PFSK-1 (cell line): ENCODE measurements at regions not wholly inside any gene's neighbourhood (a gene's known extent, or its start where the extent isn't known, plus 50 kb on each side); places are given as distances from the start of the nearest gene placed in this dataset.

Source experiments
- FOXP2 ChIP-seq: optimal IDR thresholded peaks from 2 replicates; pipeline ENCODE3; 2011; ENCODE audit warnings: borderline replicate concordance, control low read depth, inconsistent platforms; ENCODE audit not compliant: insufficient read depth; ENCODE audit errors: extremely low read length, extremely low read depth
- POLR2AphosphoS5 ChIP-seq: IDR thresholded peaks from 2 replicates; pipeline ENCODE4 v1.6.1; 2012; ENCODE audit warnings: low read depth, mild to moderate bottlenecking, control low read depth, low read length, moderate library complexity
- REST ChIP-seq, 2 experiments: IDR thresholded peaks; 2 replicates each; pipeline versions ENCODE4 v1.6.1 to v1.8.0; 2011 to 2012; ENCODE audit warnings: low read depth in 2 of 2, low read length in 2 of 2, control low read depth in 1 of 2, inconsistent platforms in 1 of 2, mild to moderate bottlenecking in 1 of 2, moderate library complexity in 1 of 2; ENCODE audit not compliant: insufficient read depth in 1 of 2
- SIN3A ChIP-seq: IDR thresholded peaks from 2 replicates; pipeline ENCODE4 v1.6.1; 2012; ENCODE audit warnings: mild to moderate bottlenecking, low read length, moderate library complexity, borderline replicate concordance; ENCODE audit not compliant: insufficient read depth
- TAF1 ChIP-seq: IDR thresholded peaks from 2 replicates; pipeline ENCODE4 v1.6.1; 2012; ENCODE audit warnings: low read length, control low read depth, borderline replicate concordance; ENCODE audit not compliant: insufficient read depth

GRCh38 chr17:68792873-68793272, 162.3 kb downstream of the ABCA8 start:
- no peak for TF ChIP-seq TAF1
- TF ChIP-seq REST (IDR thresholded peaks at IDR 0.05; ENCODE audit: insufficient read depth in 1 of 2, low read depth in 2 of 2, low read length in 2 of 2), result no peak
- no peak for TF ChIP-seq FOXP2
- TF ChIP-seq POLR2AphosphoS5, result no peak
- TF ChIP-seq SIN3A, result no peak

GRCh38 chr17:68792042-68792685, 163.0 kb downstream of the ABCA8 start:
- TF ChIP-seq REST (IDR thresholded peaks at IDR 0.05; ENCODE audit: insufficient read depth in 1 of 2, low read depth in 2 of 2, low read length in 2 of 2), result no peak
- TF ChIP-seq POLR2AphosphoS5, result no peak
- no peak for TF ChIP-seq SIN3A
- no peak for TF ChIP-seq FOXP2
- TF ChIP-seq TAF1, result no peak

GRCh38 chr17:68790931-68791330, 164.3 kb downstream of the ABCA8 start:
- no peak for TF ChIP-seq TAF1
- TF ChIP-seq SIN3A, result no peak
- no peak for TF ChIP-seq POLR2AphosphoS5
- no peak for TF ChIP-seq FOXP2
- no peak for TF ChIP-seq REST (IDR thresholded peaks at IDR 0.05; ENCODE audit: insufficient read depth in 1 of 2, low read depth in 2 of 2, low read length in 2 of 2)

DNA sequence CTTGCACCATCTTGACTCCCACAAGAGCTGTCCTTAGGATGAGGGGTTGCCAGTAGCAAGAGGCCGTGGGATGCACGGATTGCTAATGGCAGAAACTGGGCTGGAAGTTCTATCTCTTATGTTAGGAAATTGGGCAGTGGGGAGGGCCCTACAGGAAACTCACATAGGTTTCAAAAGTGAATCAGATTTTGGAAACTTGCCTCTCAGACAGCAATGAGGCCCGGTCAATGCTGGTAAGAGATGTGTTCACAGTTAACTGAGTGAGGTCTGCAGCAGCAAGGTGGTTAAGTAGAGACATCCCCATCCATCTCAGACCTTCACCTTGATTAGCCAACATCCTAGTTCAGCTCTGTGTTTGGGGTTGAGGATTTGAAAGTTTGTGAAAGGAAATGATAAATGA, 164.7 kb downstream of the ABCA8 start:
- no peak for TF ChIP-seq POLR2AphosphoS5
- no peak for TF ChIP-seq TAF1
- TF ChIP-seq FOXP2, result no peak
- no peak for TF ChIP-seq SIN3A
- TF ChIP-seq REST (IDR thresholded peaks at IDR 0.05; ENCODE audit: insufficient read depth in 1 of 2, low read depth in 2 of 2, low read length in 2 of 2), result no peak
